Skin epidermis (tissue), 12 donors: ENCODE measurements at regions not wholly inside any gene's neighbourhood (a gene's known extent, or its start where the extent isn't known, plus 50 kb on each side); places are given as distances from the start of the nearest gene placed in this dataset.

Experiments used
- H3K27ac ChIP-seq, 21 experiments: fragments of 200-600 bp; sonication (generic) in 11 of 21; one replicate each; pipeline ENCODE4 v1.5.0; 2020; ENCODE audit warnings: mild to moderate bottlenecking in 3 of 21, inconsistent platforms in 2 of 21, moderate library complexity in 2 of 21
- H3K4me3 ChIP-seq, 7 experiments: fragments of 200-600 bp; sonication (generic) in 2 of 7; one replicate each; pipeline ENCODE4 v1.5.0; 2020; ENCODE audit warnings: inconsistent platforms in 2 of 7, mild to moderate bottlenecking in 2 of 7, moderate library complexity in 1 of 7

- Histone ChIP-seq H3K27ac (peak overlapping the region in 9 of 21 experiments; percentile 13 to 86 (median 60)), H3K4me3 (no peak overlapping the region)
Measured at GRCh38 chr7:93016681-93017381, 100.9 kb downstream of the SAMD9 start.

- H3K27ac ChIP-seq: peak overlapping the region in 16 of 21 experiments; percentile 1 to 86 (median 57)
Measured at GRCh38 chr7:93015779-93016481, 101.8 kb downstream of the SAMD9 start.

GRCh38 chr7:93015101-93015778 is 102.5 kb downstream of the SAMD9 start:
- H3K4me3 ChIP-seq: no peak overlapping the region
- H3K27ac ChIP-seq: peak overlapping the region in 13 of 21 experiments; percentile 3 to 86 (median 56)

More at GRCh38 chr7:93015779-93016481, 101.8 kb downstream of the SAMD9 start:
- no peak overlapping the region for H3K4me3 ChIP-seq

- H3K27ac ChIP-seq: peak overlapping the region in 15 of 21 experiments; percentile 4 to 86 (median 27)
- no peak overlapping the region for H3K4me3 ChIP-seq
Measured at GRCh38 chr7:93014410-93014809, 103.4 kb downstream of the SAMD9 start.

- peak overlapping the region in 5 of 21 experiments; percentile 11 to 86 (median 51) for H3K27ac ChIP-seq
- H3K4me3 ChIP-seq: no peak overlapping the region
Measured at GRCh38 chr7:93013446-93014061, 104.2 kb downstream of the SAMD9 start.

- H3K4me3 ChIP-seq: no peak overlapping the region
- peak overlapping the region in 2 of 21 experiments; percentile 3 to 65 for H3K27ac ChIP-seq
Measured at GRCh38 chr7:93011351-93012294, 106.2 kb downstream of the SAMD9 start.

- Histone ChIP-seq H3K4me3 (no peak overlapping the region), H3K27ac (no peak overlapping the region)
Measured at GRCh38 chr7:93008833-93009232, 108.9 kb downstream of the SAMD9 start.

- Histone ChIP-seq H3K27ac (no peak overlapping the region), H3K4me3 (no peak overlapping the region)
Measured at GRCh38 chr7:93006480-93007095, 111.2 kb downstream of the SAMD9 start.

- Histone ChIP-seq H3K4me3 (no peak overlapping the region), H3K27ac (no peak overlapping the region)
Measured at GRCh38 chr7:93004906-93005305, 112.9 kb downstream of the SAMD9 start.

- Histone ChIP-seq H3K4me3 (no peak overlapping the region), H3K27ac (no peak overlapping the region)
Measured at GRCh38 chr7:92997719-92998118, 120.1 kb downstream of the SAMD9 start.

GRCh38 chr7:92997152-92997551 is 120.6 kb downstream of the SAMD9 start:
- H3K4me3 ChIP-seq: no peak overlapping the region

GRCh38 chr7:92994901-92995300 is 122.9 kb downstream of the SAMD9 start:
- no peak overlapping the region for H3K4me3 ChIP-seq
- no peak overlapping the region for H3K27ac ChIP-seq

More at GRCh38 chr7:92997152-92997551, 120.6 kb downstream of the SAMD9 start:
- no peak overlapping the region for H3K27ac ChIP-seq

- Histone ChIP-seq H3K4me3 (no peak overlapping the region), H3K27ac (no peak overlapping the region)
Measured at GRCh38 chr7:92992932-92993331, 124.8 kb downstream of the SAMD9 start.

GRCh38 chr7:92992483-92992882 is 125.3 kb downstream of the SAMD9 start:
- H3K27ac ChIP-seq: no peak overlapping the region
- no peak overlapping the region for H3K4me3 ChIP-seq

GRCh38 chr7:92991190-92991589 is 126.6 kb downstream of the SAMD9 start:
- H3K4me3 ChIP-seq: no peak overlapping the region
- H3K27ac ChIP-seq: no peak overlapping the region

GRCh38 chr7:92988941-92989545 is 128.7 kb downstream of the SAMD9 start:
- Histone ChIP-seq H3K4me3 (no peak overlapping the region), H3K27ac (no peak overlapping the region)

GRCh38 chr7:92988051-92988450 is 129.7 kb downstream of the SAMD9 start:
- H3K4me3 ChIP-seq: no peak overlapping the region
- H3K27ac ChIP-seq: peak overlapping the region in 4 of 21 experiments; percentile 28 to 56 (median 34)

GRCh38 chr7:92987538-92987937 is 130.2 kb downstream of the SAMD9 start:
- H3K4me3 ChIP-seq: no peak overlapping the region
- peak overlapping the region in 5 of 21 experiments; percentile 28 to 56 (median 34) for H3K27ac ChIP-seq
